Stimulated activated CD4-positive, alpha-beta T cell treated with anti-CD3 and anti-CD28 coated beads, Interleukin-2, amount 100 ng/mL, for 48 hours (primary cell): ENCODE measurements at regions not wholly inside any gene's neighbourhood (a gene's known extent, or its start where the extent isn't known, plus 50 kb on each side); places are given as distances from the start of the nearest gene placed in this dataset.

Source experiments
- DNase-seq, 2 donors: peaks; one replicate each; pipeline ENCODE4 v3.0.0-alpha.2; 2020

DNA sequence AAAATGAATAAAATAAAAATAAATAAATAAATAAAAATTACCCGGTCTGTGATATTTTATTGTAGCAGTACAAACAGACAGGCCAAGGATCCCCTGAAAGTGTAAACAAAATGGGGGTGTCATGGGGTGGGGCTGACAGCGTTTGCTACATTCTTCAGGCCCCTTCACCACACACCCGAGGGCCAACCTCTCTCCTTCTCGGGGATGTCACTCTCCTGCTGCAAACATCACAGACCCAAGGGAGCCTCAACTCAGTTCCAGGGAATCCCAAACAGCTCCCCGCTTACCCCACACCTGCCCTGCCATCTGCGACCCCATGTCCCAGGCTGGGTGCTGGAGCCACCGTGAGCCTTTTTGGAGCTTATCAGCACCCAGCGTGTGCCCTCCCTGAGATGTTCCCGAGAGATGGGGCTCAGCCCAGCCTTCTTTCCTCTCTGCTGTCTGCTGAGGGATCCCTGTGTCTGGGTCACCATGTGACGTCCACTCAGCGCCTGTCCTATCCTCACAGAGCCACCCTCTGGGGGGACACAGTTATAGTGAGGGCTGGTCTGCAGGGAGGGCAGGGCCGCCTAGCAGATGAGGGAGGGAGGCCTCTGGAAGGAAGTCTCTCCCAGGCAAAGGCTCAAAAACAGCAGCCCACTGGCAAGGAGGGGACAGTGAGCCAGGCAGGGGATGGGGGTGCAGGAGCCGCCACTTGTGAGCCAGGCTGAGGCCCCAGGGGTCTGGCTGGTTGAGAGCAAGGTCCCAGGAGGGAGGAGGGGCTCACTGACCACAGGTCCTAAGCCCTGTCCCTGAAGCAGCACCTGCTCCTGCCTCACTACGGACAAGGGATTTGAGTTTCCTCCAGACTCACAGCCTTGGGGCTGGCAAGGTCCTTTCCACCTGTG lies 1041.6 kb downstream of the BRD1 start:
- no peak for DNase-seq

GRCh38 chr22:48784701-48785503 lies 1042.8 kb downstream of the BRD1 start:
- DNase-seq = no peak

- DNase-seq = no peak
These were observed 1043.8 kb downstream of the BRD1 start for GRCh38 chr22:48783821-48784266.

- DNase-seq = no peak
These were observed 1044.7 kb downstream of the BRD1 start for GRCh38 chr22:48782811-48783511.

DNA sequence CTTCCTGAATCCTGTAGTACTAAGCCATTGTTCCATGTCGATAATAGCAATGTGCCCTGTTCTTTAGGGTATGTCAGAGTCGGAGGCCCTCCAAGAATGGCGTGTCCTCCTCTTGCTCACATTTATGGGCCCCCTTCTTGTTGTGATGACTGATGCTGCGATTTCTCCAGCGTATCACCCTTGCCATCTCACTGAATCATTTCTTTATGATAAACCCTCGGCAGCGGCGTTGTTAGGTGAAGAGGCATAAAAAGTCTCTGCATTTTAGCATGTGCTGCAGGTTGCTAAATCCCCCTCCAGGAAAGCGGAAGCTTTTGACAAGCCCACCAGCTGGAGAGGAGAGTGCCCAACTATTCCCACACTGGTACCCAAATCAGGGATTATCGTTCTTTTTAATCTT lies 1045.3 kb downstream of the BRD1 start:
- DNase-seq = no peak

- no peak for DNase-seq
These were observed 1045.8 kb downstream of the BRD1 start for GRCh38 chr22:48781868-48782267.

DNA sequence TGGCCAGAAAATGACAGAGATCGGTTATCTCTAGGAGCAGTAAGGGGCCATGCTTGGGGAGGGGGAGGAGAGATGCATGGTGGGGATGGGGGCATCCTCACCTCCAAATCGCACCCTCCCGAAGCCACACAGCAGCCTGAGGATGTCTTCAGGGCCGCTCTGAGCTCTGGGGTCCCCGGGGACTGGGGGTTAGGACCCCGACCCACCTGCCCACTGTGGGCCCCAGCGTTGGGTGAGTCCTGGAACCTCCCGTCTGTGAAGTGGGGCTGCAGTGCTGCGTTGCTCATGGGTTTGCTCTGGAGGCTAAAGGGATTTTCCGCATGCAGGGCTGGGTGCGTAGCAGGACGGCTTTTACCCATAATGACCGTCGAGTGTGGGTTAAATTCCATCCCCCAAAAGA lies 1046.3 kb downstream of the BRD1 start:
- no peak for DNase-seq

- DNase-seq = no peak
These were observed 1046.9 kb downstream of the BRD1 start for GRCh38 chr22:48780597-48781277.

DNA sequence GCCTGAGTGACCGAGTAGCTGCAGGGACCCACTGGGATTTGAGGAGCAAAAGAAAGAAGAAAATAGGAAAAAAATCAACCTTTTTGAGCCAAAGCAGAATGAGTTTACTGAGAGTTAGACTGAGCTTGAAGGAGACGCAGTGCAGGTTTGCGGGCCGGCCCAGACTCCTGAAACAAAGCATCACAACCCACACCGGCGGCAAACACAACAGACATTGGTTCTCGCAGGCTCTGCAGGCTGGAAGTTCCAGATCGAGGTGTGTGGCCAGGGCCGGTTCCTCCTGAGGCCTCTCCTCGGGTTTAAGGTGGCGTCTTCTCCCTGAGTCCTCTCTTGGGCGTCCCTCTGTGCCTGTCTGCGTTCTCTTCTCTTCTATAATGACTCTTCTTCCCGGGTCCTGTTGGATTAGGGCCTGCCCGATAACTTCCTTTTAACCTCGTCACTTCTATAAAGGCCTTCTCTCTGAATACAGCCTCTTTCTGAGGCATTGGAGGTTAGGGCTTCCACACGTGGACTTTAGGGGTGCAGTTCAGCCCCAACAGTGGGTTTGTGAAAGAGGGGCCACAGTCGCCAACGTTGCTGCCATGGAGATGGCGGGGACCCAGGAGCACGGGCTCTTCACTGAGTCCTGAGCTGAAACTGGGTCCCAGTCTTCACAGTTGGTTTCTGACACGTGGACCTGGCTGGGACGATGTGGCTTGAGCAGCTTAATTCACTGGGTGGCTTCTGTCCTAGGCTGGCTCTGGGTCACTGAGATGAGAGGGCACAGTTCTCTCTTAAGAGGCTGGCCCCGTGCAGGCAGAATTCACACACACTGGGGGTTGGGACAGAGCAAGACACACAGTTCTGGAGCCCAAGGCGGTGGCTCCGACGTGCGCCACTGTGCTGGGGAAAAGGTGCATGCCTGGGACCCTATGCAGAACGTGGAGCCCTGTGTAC lies 1047.7 kb downstream of the BRD1 start:
- no peak for DNase-seq

GRCh38 chr22:48779211-48779643 lies 1048.4 kb downstream of the BRD1 start:
- no peak for DNase-seq

DNA sequence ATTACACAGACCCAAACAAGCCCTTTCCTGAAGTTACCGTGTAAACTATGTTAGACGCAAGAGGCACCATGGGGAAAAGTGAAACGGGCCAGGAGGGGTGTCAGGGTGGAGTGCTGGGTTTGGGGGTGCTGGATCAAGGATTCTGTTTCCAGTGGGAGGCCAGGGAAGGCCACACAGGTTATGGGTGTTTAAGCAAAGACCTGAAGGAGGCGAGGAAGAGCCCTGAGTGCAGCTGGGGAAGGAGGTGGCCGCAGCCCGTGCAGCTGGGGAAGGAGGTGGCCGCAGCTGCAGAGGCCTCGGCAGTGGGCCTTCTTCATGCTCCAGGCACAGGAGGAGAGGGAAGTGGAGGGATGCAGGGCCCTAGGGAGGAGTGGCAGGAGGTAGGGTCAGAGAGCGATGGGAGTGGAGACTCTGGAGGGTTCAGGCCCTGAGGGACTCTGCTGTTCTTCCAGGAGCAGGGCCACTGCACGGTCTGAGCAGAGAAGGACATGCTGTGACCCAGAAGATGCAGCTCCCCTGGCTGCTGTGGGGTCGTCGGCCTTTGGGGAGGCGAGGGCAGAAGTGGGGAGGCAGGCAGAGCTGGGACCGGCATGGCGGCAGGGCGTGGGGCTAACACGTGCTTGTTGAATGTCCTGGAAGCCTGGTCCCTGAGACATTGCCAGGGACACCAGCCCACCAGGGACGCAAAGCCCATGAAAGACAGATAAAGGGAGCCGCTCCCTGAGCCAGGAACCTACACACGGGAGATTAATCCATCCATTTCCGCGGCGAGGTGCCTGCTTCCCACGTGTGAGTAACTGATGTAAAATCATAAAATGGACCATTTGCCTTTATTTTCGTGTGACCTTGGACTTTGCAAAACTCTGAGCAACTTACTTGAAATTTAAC lies 1049.1 kb downstream of the BRD1 start:
- no peak for DNase-seq

GRCh38 chr22:48772286-48772907 lies 1055.3 kb downstream of the BRD1 start:
- no peak for DNase-seq

DNA sequence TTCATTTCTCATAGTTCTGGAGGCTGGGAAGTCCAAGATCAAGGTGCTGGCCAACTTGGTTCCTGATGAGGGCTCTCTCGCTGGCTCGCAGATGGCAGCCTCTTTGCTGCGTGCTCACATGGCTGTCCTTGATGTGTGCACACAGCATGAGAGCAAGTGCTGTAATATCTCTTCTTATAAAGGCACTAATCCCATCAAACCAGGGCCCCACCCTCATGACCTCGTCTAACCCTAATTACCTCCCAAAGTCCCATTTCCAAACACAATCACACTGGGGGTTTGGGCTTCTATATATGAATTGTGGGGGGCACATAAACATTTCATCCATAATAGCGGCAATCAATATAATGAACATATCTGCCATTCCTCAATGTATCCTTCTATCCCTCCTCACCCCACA lies 1062.1 kb downstream of the BRD1 start:
- no peak for DNase-seq

- no peak for DNase-seq
These were observed 1066.1 kb downstream of the BRD1 start for GRCh38 chr22:48761546-48761945.

DNA sequence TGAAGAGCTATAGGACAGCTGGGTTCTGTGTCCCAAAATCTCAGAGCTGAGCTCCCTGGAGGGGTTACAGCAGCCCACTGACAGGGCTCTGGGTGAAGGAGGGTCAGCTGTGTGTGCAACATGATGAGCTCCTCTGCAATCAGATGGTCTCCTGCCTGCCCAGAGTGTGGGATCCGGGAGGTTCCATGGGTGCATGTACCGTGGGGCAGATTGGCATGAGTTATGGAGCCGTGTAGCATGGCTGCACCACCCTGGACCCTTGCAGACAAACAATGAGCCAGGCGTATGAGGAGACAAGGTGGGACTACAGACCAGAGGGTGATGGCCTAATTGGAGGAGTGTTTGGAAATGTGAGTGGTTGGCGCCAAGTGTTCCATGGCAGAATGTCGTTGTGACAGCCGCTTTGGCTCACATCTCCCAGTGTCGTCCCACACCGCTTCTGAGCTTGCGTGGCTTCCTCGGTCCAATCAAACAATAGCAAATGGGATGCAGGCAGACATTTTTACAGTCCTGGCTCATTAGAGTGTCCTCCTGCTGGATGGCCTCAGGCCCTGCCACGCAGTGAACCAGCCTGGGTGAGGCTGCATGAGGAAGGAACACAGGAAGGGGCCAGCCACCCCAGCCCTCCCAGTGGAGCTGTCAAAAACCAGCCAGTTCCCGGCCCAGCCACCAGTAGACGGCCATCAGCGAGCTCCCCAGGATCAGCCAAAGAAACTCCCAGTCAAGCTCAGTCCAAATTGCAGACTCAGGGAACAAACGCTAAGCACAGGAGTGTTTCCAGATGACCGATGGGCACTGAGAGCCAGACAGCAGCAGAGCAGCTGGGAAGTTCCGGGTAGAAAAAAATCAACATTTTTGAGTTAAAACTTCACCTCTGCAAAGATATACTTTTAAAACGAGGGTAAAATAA lies 1066.9 kb downstream of the BRD1 start:
- no peak for DNase-seq

- DNase-seq = no peak
These were observed 1068.5 kb downstream of the BRD1 start for GRCh38 chr22:48758881-48759875.

DNA sequence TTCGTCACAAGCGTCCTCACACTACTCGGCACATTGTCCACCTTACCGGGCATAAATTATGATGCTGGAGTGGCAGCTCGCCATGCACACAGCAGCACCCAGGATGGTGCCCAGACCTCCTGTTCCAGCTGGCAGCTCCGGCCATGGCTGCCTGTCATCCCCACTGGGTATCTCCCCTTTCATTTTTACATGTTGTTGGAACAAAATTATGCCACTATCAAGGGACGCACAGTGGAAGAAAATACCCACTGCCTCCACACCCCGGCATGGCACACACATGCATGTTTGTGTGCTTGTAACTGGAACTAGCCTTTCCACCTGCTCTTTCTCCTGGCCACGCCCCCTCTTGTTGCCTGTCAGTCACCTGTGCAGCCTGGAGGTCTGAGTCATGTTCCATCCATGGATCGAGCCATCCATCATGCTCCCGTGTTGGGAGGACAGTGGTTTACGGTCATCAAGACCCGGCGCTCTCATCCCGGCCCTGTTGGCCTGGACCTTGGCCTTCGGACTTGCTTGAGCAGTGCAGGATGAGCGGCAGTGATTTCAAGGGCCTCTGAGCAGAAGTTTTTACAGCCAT lies 1069.6 kb downstream of the BRD1 start:
- no peak for DNase-seq
